ENCODE measurements at regions not wholly inside any gene's neighbourhood (a gene's known extent, or its start where the extent isn't known, plus 50 kb on each side); places are given as distances from the start of the nearest gene placed in this dataset.

GRCh38 chr6:103699769-103700168 is 1160.0 kb downstream of the HACE1 start:
- no peak for TF ChIP-seq SP1 (IDR thresholded peaks at IDR 0.05)
- no peak for TF ChIP-seq SUZ12 (IDR thresholded peaks at IDR 0.05)
- TF ChIP-seq FOXK2 (IDR thresholded peaks at IDR 0.05): no peak
- CTCF ChIA-PET: no interaction called here
- no peak for DNase-seq (ENCODE audit: extremely low spot score)
- POLR2A ChIA-PET: no interaction called here

DNA sequence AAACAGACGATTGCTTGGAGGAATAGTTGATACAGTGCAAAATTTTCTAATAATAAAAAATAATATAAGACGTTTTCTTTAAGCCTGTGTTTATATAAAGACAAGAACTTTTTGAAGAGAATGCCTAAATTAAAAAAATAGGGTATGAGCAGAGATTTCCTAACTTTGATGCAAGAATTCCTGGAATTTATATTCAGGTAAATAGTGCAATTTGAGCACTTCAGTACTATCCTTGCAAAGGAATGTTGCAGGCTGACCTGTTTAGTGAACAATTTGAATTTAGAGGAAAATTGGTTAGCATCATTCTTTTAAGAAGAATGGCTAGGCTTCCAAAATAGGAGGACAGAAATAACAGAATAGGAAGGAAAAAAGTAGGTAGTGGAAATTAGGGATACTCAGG is 1172.3 kb downstream of the HACE1 start:
- TF ChIP-seq L3MBTL2 (conservative IDR thresholded peaks at IDR 0.05): no peak
- TF ChIP-seq TARDBP (IDR thresholded peaks at IDR 0.05): no peak
- no peak for TF ChIP-seq SUZ12 (IDR thresholded peaks at IDR 0.05)
- no peak for TF ChIP-seq FOXK2 (IDR thresholded peaks at IDR 0.05)
- no peak for TF ChIP-seq SP1 (IDR thresholded peaks at IDR 0.05)
- no peak for TF ChIP-seq ZNF384 (IDR thresholded peaks at IDR 0.05)
- no peak for TF ChIP-seq LEF1 (IDR thresholded peaks at IDR 0.05; ENCODE audit: borderline replicate concordance)
- no peak for TF ChIP-seq ELF4 (IDR thresholded peaks at IDR 0.05)
- no peak for TF ChIP-seq CTBP1 (IDR thresholded peaks at IDR 0.05; ENCODE audit: borderline replicate concordance)
- TF ChIP-seq FOXM1 (IDR thresholded peaks at IDR 0.05; ENCODE audit: borderline replicate concordance): no peak
- TF ChIP-seq FOXA1 (IDR thresholded peaks at IDR 0.05): no peak
- no peak for DNase-seq (ENCODE audit: extremely low spot score)
- ChIA-PET POLR2A (no interaction called here), CTCF (no interaction called here)

DNA sequence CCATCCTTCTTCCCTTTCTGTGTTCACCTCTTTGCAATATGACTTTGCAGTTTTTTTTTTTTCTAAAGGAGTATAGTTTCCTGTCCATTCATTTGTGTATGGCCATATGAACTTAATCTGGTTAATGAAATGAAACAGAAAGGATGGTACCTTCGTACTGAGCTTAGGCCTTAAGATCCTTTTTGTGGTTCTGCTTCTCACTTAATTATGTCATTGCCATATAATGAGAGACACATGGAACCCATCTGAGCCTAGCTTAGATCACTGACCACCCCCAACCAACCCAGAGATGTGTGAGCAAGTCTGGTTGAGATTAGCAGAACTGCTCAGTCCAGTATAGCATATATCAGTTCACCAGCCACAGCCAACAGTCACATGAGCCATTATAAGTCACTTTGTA is 1179.6 kb downstream of the HACE1 start:
- no peak for DNase-seq (ENCODE audit: extremely low spot score)
- ChIA-PET POLR2A (no interaction called here), CTCF (no interaction called here)
- TF ChIP-seq FOXA1 (IDR thresholded peaks at IDR 0.05) (no peak), HDGF (IDR thresholded peaks at IDR 0.05; ENCODE audit: borderline replicate concordance) (no peak), ARNT (IDR thresholded peaks at IDR 0.05) (no peak), FOXK2 (IDR thresholded peaks at IDR 0.05) (no peak)
- TF ChIP-seq, protein P1, sequence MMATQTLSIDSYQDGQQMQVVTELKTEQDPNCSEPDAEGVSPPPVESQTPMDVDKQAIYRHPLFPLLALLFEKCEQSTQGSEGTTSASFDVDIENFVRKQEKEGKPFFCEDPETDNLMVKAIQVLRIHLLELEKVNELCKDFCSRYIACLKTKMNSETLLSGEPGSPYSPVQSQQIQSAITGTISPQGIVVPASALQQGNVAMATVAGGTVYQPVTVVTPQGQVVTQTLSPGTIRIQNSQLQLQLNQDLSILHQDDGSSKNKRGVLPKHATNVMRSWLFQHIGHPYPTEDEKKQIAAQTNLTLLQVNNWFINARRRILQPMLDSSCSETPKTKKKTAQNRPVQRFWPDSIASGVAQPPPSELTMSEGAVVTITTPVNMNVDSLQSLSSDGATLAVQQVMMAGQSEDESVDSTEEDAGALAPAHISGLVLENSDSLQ (IDR thresholded peaks at IDR 0.05): no peak

GRCh38 chr6:103677290-103677689 is 1182.4 kb downstream of the HACE1 start:
- TF ChIP-seq SP1 (IDR thresholded peaks at IDR 0.05): no peak
- TF ChIP-seq SUZ12 (IDR thresholded peaks at IDR 0.05): no peak
- no peak for TF ChIP-seq CTBP1 (IDR thresholded peaks at IDR 0.05; ENCODE audit: borderline replicate concordance)
- TF ChIP-seq FOXK2 (IDR thresholded peaks at IDR 0.05): no peak
- no peak for TF ChIP-seq BHLHE40 (IDR thresholded peaks at IDR 0.05; ENCODE audit: borderline replicate concordance)
- TF ChIP-seq FOXA1 (IDR thresholded peaks at IDR 0.05): no peak
- no peak for TF ChIP-seq ARNT (IDR thresholded peaks at IDR 0.05)
- TF ChIP-seq, protein P1 (IDR thresholded peaks at IDR 0.05): no peak
- no peak for TF ChIP-seq FOXM1 (IDR thresholded peaks at IDR 0.05; ENCODE audit: borderline replicate concordance)
- TF ChIP-seq NFRKB (IDR thresholded peaks at IDR 0.05): no peak
- no peak for TF ChIP-seq LEF1 (IDR thresholded peaks at IDR 0.05; ENCODE audit: borderline replicate concordance)
- no peak for TF ChIP-seq TARDBP (IDR thresholded peaks at IDR 0.05)
- no peak for TF ChIP-seq ELF4 (IDR thresholded peaks at IDR 0.05)
- no peak for TF ChIP-seq HDGF (IDR thresholded peaks at IDR 0.05; ENCODE audit: borderline replicate concordance)
- TF ChIP-seq ZNF384 (IDR thresholded peaks at IDR 0.05): no peak
- TF ChIP-seq L3MBTL2 (conservative IDR thresholded peaks at IDR 0.05): no peak
- ChIA-PET CTCF (no interaction called here), POLR2A (no interaction called here)
- DNase-seq (ENCODE audit: extremely low spot score): no peak

DNA sequence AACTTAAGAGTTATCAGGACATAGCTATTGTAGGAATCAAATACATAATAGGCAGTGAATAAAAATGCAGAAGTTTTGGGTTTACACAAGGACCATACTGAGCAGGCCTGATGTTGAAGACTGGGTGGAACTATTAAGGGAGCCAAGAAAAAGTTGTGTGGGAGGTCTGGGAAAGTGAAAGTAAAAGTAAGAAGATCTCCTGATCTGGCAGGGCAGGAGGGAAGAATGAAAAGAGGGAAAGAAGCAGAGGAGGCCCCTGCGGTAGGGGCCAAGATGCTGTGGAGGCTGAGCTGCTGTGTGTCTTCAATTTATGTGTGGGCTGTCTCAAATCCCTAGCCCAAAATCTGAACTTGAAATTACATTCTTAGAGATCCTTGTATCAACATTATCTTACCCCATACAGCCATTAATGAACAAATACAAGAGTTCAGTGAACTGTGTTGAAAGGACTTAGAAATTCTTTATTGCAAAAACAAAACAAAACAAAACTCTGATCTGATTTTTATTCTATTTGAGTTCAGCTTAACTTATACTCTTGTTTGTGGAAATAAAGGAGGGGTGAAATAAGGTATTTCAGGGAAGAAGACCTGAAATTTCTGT is 1183.8 kb downstream of the HACE1 start:
- DNase-seq (ENCODE audit: extremely low spot score): no peak
- POLR2A ChIA-PET: no interaction called here
- TF ChIP-seq FOXM1 (IDR thresholded peaks at IDR 0.05; ENCODE audit: borderline replicate concordance) (no peak), FOXK2 (IDR thresholded peaks at IDR 0.05) (no peak), FOXA1 (IDR thresholded peaks at IDR 0.05) (no peak), CTBP1 (IDR thresholded peaks at IDR 0.05; ENCODE audit: borderline replicate concordance) (no peak), TARDBP (IDR thresholded peaks at IDR 0.05) (no peak), ELF4 (IDR thresholded peaks at IDR 0.05) (no peak), LEF1 (IDR thresholded peaks at IDR 0.05; ENCODE audit: borderline replicate concordance) (no peak), SP1 (IDR thresholded peaks at IDR 0.05) (no peak), BHLHE40 (IDR thresholded peaks at IDR 0.05; ENCODE audit: borderline replicate concordance) (no peak), L3MBTL2 (conservative IDR thresholded peaks at IDR 0.05) (no peak)
- TF ChIP-seq, protein P1 (IDR thresholded peaks at IDR 0.05): no peak
- CTCF ChIA-PET: no interaction called here

- DNase-seq (ENCODE audit: extremely low spot score): no peak
- POLR2A ChIA-PET: no interaction called here
- no peak for TF ChIP-seq ZNF384 (IDR thresholded peaks at IDR 0.05)
- CTCF ChIA-PET: no interaction called here
These were observed 1184.9 kb downstream of the HACE1 start for GRCh38 chr6:103674790-103675189.

GRCh38 chr6:103672169-103672568 is 1187.5 kb downstream of the HACE1 start:
- CTCF ChIA-PET: no interaction called here
- DNase-seq (ENCODE audit: extremely low spot score): no peak
- TF ChIP-seq ZNF384 (IDR thresholded peaks at IDR 0.05) (no peak), BHLHE40 (IDR thresholded peaks at IDR 0.05; ENCODE audit: borderline replicate concordance) (no peak), NFRKB (IDR thresholded peaks at IDR 0.05) (no peak), CTBP1 (IDR thresholded peaks at IDR 0.05; ENCODE audit: borderline replicate concordance) (no peak), TARDBP (IDR thresholded peaks at IDR 0.05) (no peak), FOXM1 (IDR thresholded peaks at IDR 0.05; ENCODE audit: borderline replicate concordance) (no peak), SP1 (IDR thresholded peaks at IDR 0.05) (no peak), SUZ12 (IDR thresholded peaks at IDR 0.05) (no peak)
- TF ChIP-seq, protein P1 (IDR thresholded peaks at IDR 0.05): no peak
- POLR2A ChIA-PET: no interaction called here
